ENCODE measurements at regions not wholly inside any gene's neighbourhood (a gene's known extent, or its start where the extent isn't known, plus 50 kb on each side); places are given as distances from the start of the nearest gene placed in this dataset.

GRCh38 chr4:71239365-71239764, 99.5 kb upstream of the SLC4A4 start:
- DNase-seq (ENCODE audit: low read depth in 2 of 3, low spot score in 1 of 3): no peak

- no peak for DNase-seq (ENCODE audit: low read depth in 2 of 3, low spot score in 1 of 3)
These were observed 98.7 kb upstream of the SLC4A4 start for GRCh38 chr4:71240094-71240493.

- DNase-seq (ENCODE audit: low read depth in 2 of 3, low spot score in 1 of 3): no peak
These were observed 97.1 kb upstream of the SLC4A4 start for GRCh38 chr4:71241501-71242288.

GRCh38 chr4:71243091-71243833, 95.6 kb upstream of the SLC4A4 start:
- DNase-seq (ENCODE audit: low read depth in 2 of 3, low spot score in 1 of 3): no peak

GRCh38 chr4:71247706-71248105, 91.1 kb upstream of the SLC4A4 start:
- no peak for DNase-seq (ENCODE audit: low read depth in 2 of 3, low spot score in 1 of 3)

- no peak for DNase-seq (ENCODE audit: low read depth in 2 of 3, low spot score in 1 of 3)
These were observed 87.6 kb upstream of the SLC4A4 start for GRCh38 chr4:71251261-71251660.

- no peak for DNase-seq (ENCODE audit: low read depth in 2 of 3, low spot score in 1 of 3)
These were observed 85.3 kb upstream of the SLC4A4 start for GRCh38 chr4:71253545-71253944.

GRCh38 chr4:71254451-71255012, 84.3 kb upstream of the SLC4A4 start:
- DNase-seq (ENCODE audit: low read depth in 2 of 3, low spot score in 1 of 3): no peak

- no peak for DNase-seq (ENCODE audit: low read depth in 2 of 3, low spot score in 1 of 3)
These were observed 82.8 kb upstream of the SLC4A4 start for GRCh38 chr4:71255976-71256375.

GRCh38 chr4:71257761-71258160, 81.1 kb upstream of the SLC4A4 start:
- no peak for DNase-seq (ENCODE audit: low read depth in 2 of 3, low spot score in 1 of 3)

GRCh38 chr4:71258323-71258722, 80.5 kb upstream of the SLC4A4 start:
- DNase-seq (ENCODE audit: low read depth in 2 of 3, low spot score in 1 of 3): no peak

GRCh38 chr4:71259280-71259679, 79.5 kb upstream of the SLC4A4 start:
- no peak for DNase-seq (ENCODE audit: low read depth in 2 of 3, low spot score in 1 of 3)

- no peak for DNase-seq (ENCODE audit: low read depth in 2 of 3, low spot score in 1 of 3)
These were observed 78.9 kb upstream of the SLC4A4 start for GRCh38 chr4:71259911-71260331.

GRCh38 chr4:71260544-71260943, 78.3 kb upstream of the SLC4A4 start:
- DNase-seq (ENCODE audit: low read depth in 2 of 3, low spot score in 1 of 3): no peak

- no peak for DNase-seq (ENCODE audit: low read depth in 2 of 3, low spot score in 1 of 3)
These were observed 77.8 kb upstream of the SLC4A4 start for GRCh38 chr4:71261001-71261400.

GRCh38 chr4:71261633-71262121, 77.1 kb upstream of the SLC4A4 start:
- no peak for DNase-seq (ENCODE audit: low read depth in 2 of 3, low spot score in 1 of 3)

- DNase-seq (ENCODE audit: low read depth in 2 of 3, low spot score in 1 of 3): no peak
These were observed 76.7 kb upstream of the SLC4A4 start for GRCh38 chr4:71262161-71262560.

GRCh38 chr4:71266090-71266794, 72.6 kb upstream of the SLC4A4 start:
- DNase-seq (ENCODE audit: low read depth in 2 of 3, low spot score in 1 of 3): no peak

GRCh38 chr4:71267244-71267643, 71.6 kb upstream of the SLC4A4 start:
- DNase-seq (ENCODE audit: low read depth in 2 of 3, low spot score in 1 of 3): no peak

- no peak for DNase-seq (ENCODE audit: low read depth in 2 of 3, low spot score in 1 of 3)
These were observed 70.7 kb upstream of the SLC4A4 start for GRCh38 chr4:71268166-71268565.

GRCh38 chr4:71269233-71269632, 69.6 kb upstream of the SLC4A4 start:
- no peak for DNase-seq (ENCODE audit: low read depth in 2 of 3, low spot score in 1 of 3)

Data from stimulated activated CD4-positive, alpha-beta T cell treated with anti-CD3 and anti-CD28 coated beads, Interleukin-12 subunit alpha, Interleukin-12 subunit beta, amount 100 ng/mL, for 48 hours (primary cell).